ENCODE measurements at regions not wholly inside any gene's neighbourhood (a gene's known extent, or its start where the extent isn't known, plus 50 kb on each side); places are given as distances from the start of the nearest gene placed in this dataset.

- DNase-seq (ENCODE audit: low spot score): no peak
Measured at GRCh38 chr16:86998196-86999001, 318.8 kb downstream of the C16orf95 start.

- no peak for DNase-seq (ENCODE audit: low spot score)
Measured at GRCh38 chr16:87000001-87000400, 317.2 kb downstream of the C16orf95 start.

GRCh38 chr16:87002717-87003413 lies 314.3 kb downstream of the C16orf95 start:
- no peak for DNase-seq (ENCODE audit: low spot score)

- no peak for DNase-seq (ENCODE audit: low spot score)
Measured at GRCh38 chr16:87003414-87003755, 313.8 kb downstream of the C16orf95 start.

GRCh38 chr16:87006021-87006420 lies 311.2 kb downstream of the C16orf95 start:
- DNase-seq (ENCODE audit: low spot score): no peak

GRCh38 chr16:87006789-87007745 lies 310.1 kb downstream of the C16orf95 start:
- no peak for DNase-seq (ENCODE audit: low spot score)

GRCh38 chr16:87007907-87008306 lies 309.3 kb downstream of the C16orf95 start:
- no peak for DNase-seq (ENCODE audit: low spot score)

GRCh38 chr16:87008664-87009063 lies 308.5 kb downstream of the C16orf95 start:
- no peak for DNase-seq (ENCODE audit: low spot score)

GRCh38 chr16:87012954-87013938 lies 303.9 kb downstream of the C16orf95 start:
- DNase-seq (ENCODE audit: low spot score): no peak

- no peak for DNase-seq (ENCODE audit: low spot score)
Measured at GRCh38 chr16:87014112-87014511, 303.1 kb downstream of the C16orf95 start.

- DNase-seq (ENCODE audit: low spot score): no peak
Measured at GRCh38 chr16:87015021-87015420, 302.2 kb downstream of the C16orf95 start.

- no peak for DNase-seq (ENCODE audit: low spot score)
Measured at GRCh38 chr16:87016046-87017035, 300.9 kb downstream of the C16orf95 start.

- peak; percentile 76 for DNase-seq (ENCODE audit: low spot score)
Measured at GRCh38 chr16:87017371-87018012, 299.7 kb downstream of the C16orf95 start.

- no peak for DNase-seq (ENCODE audit: low spot score)
Measured at GRCh38 chr16:87025676-87026075, 291.5 kb downstream of the C16orf95 start.

- DNase-seq (ENCODE audit: low spot score): no peak
Measured at GRCh38 chr16:87027056-87027616, 290.1 kb downstream of the C16orf95 start.

- no peak for DNase-seq (ENCODE audit: low spot score)
Measured at GRCh38 chr16:87028481-87029320, 288.5 kb downstream of the C16orf95 start.

- DNase-seq (ENCODE audit: low spot score): no peak
Measured at GRCh38 chr16:87032554-87032953, 284.6 kb downstream of the C16orf95 start.

- DNase-seq (ENCODE audit: low spot score): no peak
Measured at GRCh38 chr16:87033021-87033471, 284.1 kb downstream of the C16orf95 start.

Data from AG08396 (cell line).